ENCODE measurements at regions not wholly inside any gene's neighbourhood (a gene's known extent, or its start where the extent isn't known, plus 50 kb on each side); places are given as distances from the start of the nearest gene placed in this dataset.

- no peak for ATAC-seq
- POLR2A ChIA-PET: no interaction called here
- Histone ChIP-seq H3K27ac (no peak overlapping the region), H3K4me1 (no peaks in the 10 kb centered on the region), H3K4me3 (no peak overlapping the region), H3K9me3 (no peaks in the 10 kb centered on the region), H3K4me2 (no peak overlapping the region)
- no peak for FAIRE-seq
- CTCF ChIA-PET: no interaction called here
- TF ChIP-seq POLR2AphosphoS2 (conservative IDR thresholded peaks at IDR 0.05; ENCODE audit: low read length): no peak
- no peak for TF ChIP-seq NR3C1 (IDR thresholded peaks at IDR 0.05)
- no peak for TF ChIP-seq CEBPB (IDR thresholded peaks at IDR 0.05)
- no peak for TF ChIP-seq NPAS2 (CRISPR knock-in tag; IDR thresholded peaks at IDR 0.05; ENCODE audit: borderline replicate concordance)
- no peak for TF ChIP-seq MAFK (IDR thresholded peaks at IDR 0.05; ENCODE audit: partially characterized antibody)
- no peak for TF ChIP-seq ZNF302 (CRISPR knock-in tag; IDR thresholded peaks at IDR 0.05)
- TF ChIP-seq TP53 (CRISPR knock-in tag; IDR thresholded peaks at IDR 0.05): no peak
- no peak for TF ChIP-seq BCL3 (IDR thresholded peaks at IDR 0.05)
- no peak for TF ChIP-seq RARB (CRISPR knock-in tag; IDR thresholded peaks at IDR 0.05)
- no peak for TF ChIP-seq RAD21 (conservative IDR thresholded peaks at IDR 0.05 in 1 of 2, IDR thresholded peaks at IDR 0.05 in 1 of 2)
- no peak for TF ChIP-seq CBX2 (IDR thresholded peaks at IDR 0.05; ENCODE audit: borderline replicate concordance, low read depth)
- no peak for TF ChIP-seq BHLHE40 (IDR thresholded peaks at IDR 0.05; ENCODE audit: low read depth, low read length)
- TF ChIP-seq JUNB (IDR thresholded peaks at IDR 0.05): no peak
- no peak for TF ChIP-seq MAZ (IDR thresholded peaks at IDR 0.05; ENCODE audit: borderline replicate concordance, low read depth, low read length)
- TF ChIP-seq HOXB5 (CRISPR knock-in tag; IDR thresholded peaks at IDR 0.05): no peak
- TF ChIP-seq PHF8 (IDR thresholded peaks at IDR 0.05; ENCODE audit: borderline replicate concordance, low read depth): no peak
- TF ChIP-seq HOXA7 (CRISPR knock-in tag; IDR thresholded peaks at IDR 0.05): no peak
- TF ChIP-seq ZC3H11A (IDR thresholded peaks at IDR 0.05): no peak
- TF ChIP-seq GATA3 (IDR thresholded peaks at IDR 0.05; ENCODE audit: borderline replicate concordance): no peak
- DNase-seq (ENCODE audit: low read depth in 1 of 2, low spot score in 1 of 2): no peak
- 0% methylated on average over 1 of the region's 1 CpG for WGBS (ENCODE audit: missing lambda C conversion rate)
Measured at GRCh38 chrX:10979956-10980355, 131.2 kb upstream of the HCCS start.

GRCh38 chrX:10981506-10981905, 129.6 kb upstream of the HCCS start:
- no peak for FAIRE-seq
- no peak for TF ChIP-seq TFCP2L1 (CRISPR knock-in tag; IDR thresholded peaks at IDR 0.05)
- no peak for TF ChIP-seq PHF8 (IDR thresholded peaks at IDR 0.05; ENCODE audit: borderline replicate concordance, low read depth)
- TF ChIP-seq MAX (IDR thresholded peaks at IDR 0.05): no peak
- TF ChIP-seq KDM5A (IDR thresholded peaks at IDR 0.05): no peak
- TF ChIP-seq BHLHE40 (IDR thresholded peaks at IDR 0.05; ENCODE audit: low read depth, low read length): no peak
- no peak for TF ChIP-seq EP300 (IDR thresholded peaks at IDR 0.05)
- no peak for TF ChIP-seq CHD2 (IDR thresholded peaks at IDR 0.05; ENCODE audit: low read length, partially characterized antibody)
- TF ChIP-seq ESRRA (IDR thresholded peaks at IDR 0.05; ENCODE audit: borderline replicate concordance, low read length): no peak
- TF ChIP-seq POLR2AphosphoS2 (conservative IDR thresholded peaks at IDR 0.05; ENCODE audit: low read length): no peak
- no peak for TF ChIP-seq ZFP36 (IDR thresholded peaks at IDR 0.05; ENCODE audit: borderline replicate concordance, partially characterized antibody)
- no peak for TF ChIP-seq REST (IDR thresholded peaks at IDR 0.05)
- TF ChIP-seq HDAC2 (IDR thresholded peaks at IDR 0.05): no peak
- no peak for TF ChIP-seq FOSB (CRISPR knock-in tag; IDR thresholded peaks at IDR 0.05)
- no peak for TF ChIP-seq SMC3 (IDR thresholded peaks at IDR 0.05)
- no peak for TF ChIP-seq HOXB5 (CRISPR knock-in tag; IDR thresholded peaks at IDR 0.05)
- no peak for TF ChIP-seq ZNF302 (CRISPR knock-in tag; IDR thresholded peaks at IDR 0.05)
- CTCF ChIA-PET: no interaction called here

More at GRCh38 chrX:10981506-10981905, 129.6 kb upstream of the HCCS start:
- Histone ChIP-seq H3K4me2 (no peak overlapping the region), H3K4me3 (no peak overlapping the region), H3K9me3 (no peaks in the 10 kb centered on the region), H3K4me1 (no peaks in the 10 kb centered on the region), H3K27ac (no peak overlapping the region)
- DNase-seq (ENCODE audit: low read depth in 1 of 2, low spot score in 1 of 2): no peak
- 77% methylated on average over 3 of the region's 3 CpGs for WGBS (ENCODE audit: missing lambda C conversion rate)
- POLR2A ChIA-PET: no interaction called here
- ATAC-seq: no peak
